HG03139 (cell line): ENCODE measurements at regions not wholly inside any gene's neighbourhood (a gene's known extent, or its start where the extent isn't known, plus 50 kb on each side); places are given as distances from the start of the nearest gene placed in this dataset.
"Not testable (repeated sequence)": the region's sequence is repeated elsewhere in the genome, so short reads cannot be mapped to it uniquely, and the experiment has no call there.

Experiments
- ATAC-seq: cut with Tn5 transposase; IDR thresholded peaks from one replicate; pipeline ENCODE4 v1.9.1; 2021; ENCODE audit not compliant: unreplicated experiment

- no peak for ATAC-seq
Observed at GRCh38 chr13:54248306-54248705, 1219.7 kb downstream of the OLFM4 start.

- ATAC-seq, result no peak
Observed at GRCh38 chr13:54261856-54262255, 1233.2 kb downstream of the OLFM4 start.

- no peak for ATAC-seq
Observed at GRCh38 chr13:54263868-54264267, 1235.3 kb downstream of the OLFM4 start.

GRCh38 chr13:54267253-54267668, 1238.6 kb downstream of the OLFM4 start:
- ATAC-seq, result not testable (repeated sequence)

- not testable (repeated sequence) for ATAC-seq
Observed at GRCh38 chr13:54268013-54268695, 1239.5 kb downstream of the OLFM4 start.

GRCh38 chr13:54287062-54287764, 1258.6 kb downstream of the OLFM4 start:
- ATAC-seq, result no peak

- ATAC-seq, result no peak
Observed at GRCh38 chr13:54301085-54301484, 1272.5 kb downstream of the OLFM4 start.

GRCh38 chr13:54305377-54305776, 1276.8 kb downstream of the OLFM4 start:
- ATAC-seq, result no peak

- no peak for ATAC-seq
Observed at GRCh38 chr13:54312885-54313284, 1284.3 kb downstream of the OLFM4 start.

- ATAC-seq, result no peak
Observed at GRCh38 chr13:54317722-54318121, 1289.1 kb downstream of the OLFM4 start.

GRCh38 chr13:54337540-54337939, 1308.9 kb downstream of the OLFM4 start:
- ATAC-seq, result no peak

GRCh38 chr13:54347531-54347930, 1318.9 kb downstream of the OLFM4 start:
- no peak for ATAC-seq

GRCh38 chr13:54356209-54356608, 1327.6 kb downstream of the OLFM4 start:
- no peak for ATAC-seq

- ATAC-seq, result no peak
Observed at GRCh38 chr13:54356849-54357248, 1328.2 kb downstream of the OLFM4 start.

- ATAC-seq, result no peak
Observed at GRCh38 chr13:54357284-54357933, 1328.8 kb downstream of the OLFM4 start.

- ATAC-seq, result no peak
Observed at GRCh38 chr13:54361460-54361859, 1332.8 kb downstream of the OLFM4 start.

GRCh38 chr13:54366728-54367127, 1338.1 kb downstream of the OLFM4 start:
- ATAC-seq, result no peak

GRCh38 chr13:54367639-54368271, 1339.1 kb downstream of the OLFM4 start:
- no peak for ATAC-seq

- no peak for ATAC-seq
Observed at GRCh38 chr13:54368387-54368786, 1339.8 kb downstream of the OLFM4 start.

GRCh38 chr13:54373211-54373610, 1344.6 kb downstream of the OLFM4 start:
- ATAC-seq, result no peak

- no peak for ATAC-seq
Observed at GRCh38 chr13:54379461-54379860, 1350.8 kb downstream of the OLFM4 start.

- ATAC-seq, result no peak
Observed at GRCh38 chr13:54383604-54384003, 1355.0 kb downstream of the OLFM4 start.
